ENCODE measurements at regions not wholly inside any gene's neighbourhood (a gene's known extent, or its start where the extent isn't known, plus 50 kb on each side); places are given as distances from the start of the nearest gene placed in this dataset.

DNA sequence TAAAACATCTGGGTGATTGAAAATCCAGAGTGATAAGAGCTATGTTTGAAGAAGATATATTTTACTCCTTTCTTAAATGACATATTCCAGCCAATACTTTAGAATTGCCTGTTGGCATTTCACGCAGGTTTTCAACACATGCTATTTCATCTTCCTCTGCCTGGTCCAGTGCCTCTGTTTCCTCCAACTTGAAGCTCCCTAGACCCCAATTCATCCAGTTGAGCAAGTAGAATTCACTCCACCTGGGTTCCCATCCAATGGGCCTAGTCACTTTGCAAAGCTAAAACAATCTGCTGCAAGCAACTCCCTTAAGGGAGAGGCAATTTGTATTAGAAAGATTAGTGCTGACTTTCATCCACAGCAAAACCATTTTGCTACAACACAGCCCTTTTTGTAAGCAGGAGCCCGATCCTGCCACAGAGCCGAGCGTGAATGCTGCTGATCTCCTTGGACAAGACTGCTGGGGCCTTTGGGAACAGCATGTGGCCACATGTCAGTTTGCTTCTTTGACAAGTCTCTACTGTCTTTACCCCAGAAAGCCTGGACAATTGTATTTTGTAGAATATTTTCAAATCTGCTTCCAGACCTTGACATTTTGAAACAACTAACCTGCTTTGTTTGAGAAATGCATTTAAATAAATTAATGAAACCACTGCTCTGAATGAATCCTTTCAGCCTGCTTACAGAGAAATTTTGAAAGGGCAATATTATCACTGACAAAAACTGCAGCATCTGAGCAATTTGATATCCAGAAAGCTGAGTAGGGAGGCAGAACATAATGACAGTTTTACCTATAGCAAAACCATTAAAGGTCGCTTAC lies 259.1 kb downstream of the TDRD15 start:
- no peak for TF ChIP-seq POLR2A (IDR thresholded peaks at IDR 0.05; ENCODE audit: low read depth, low read length)
- TF ChIP-seq, protein P1, sequence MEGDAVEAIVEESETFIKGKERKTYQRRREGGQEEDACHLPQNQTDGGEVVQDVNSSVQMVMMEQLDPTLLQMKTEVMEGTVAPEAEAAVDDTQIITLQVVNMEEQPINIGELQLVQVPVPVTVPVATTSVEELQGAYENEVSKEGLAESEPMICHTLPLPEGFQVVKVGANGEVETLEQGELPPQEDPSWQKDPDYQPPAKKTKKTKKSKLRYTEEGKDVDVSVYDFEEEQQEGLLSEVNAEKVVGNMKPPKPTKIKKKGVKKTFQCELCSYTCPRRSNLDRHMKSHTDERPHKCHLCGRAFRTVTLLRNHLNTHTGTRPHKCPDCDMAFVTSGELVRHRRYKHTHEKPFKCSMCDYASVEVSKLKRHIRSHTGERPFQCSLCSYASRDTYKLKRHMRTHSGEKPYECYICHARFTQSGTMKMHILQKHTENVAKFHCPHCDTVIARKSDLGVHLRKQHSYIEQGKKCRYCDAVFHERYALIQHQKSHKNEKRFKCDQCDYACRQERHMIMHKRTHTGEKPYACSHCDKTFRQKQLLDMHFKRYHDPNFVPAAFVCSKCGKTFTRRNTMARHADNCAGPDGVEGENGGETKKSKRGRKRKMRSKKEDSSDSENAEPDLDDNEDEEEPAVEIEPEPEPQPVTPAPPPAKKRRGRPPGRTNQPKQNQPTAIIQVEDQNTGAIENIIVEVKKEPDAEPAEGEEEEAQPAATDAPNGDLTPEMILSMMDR (conservative IDR thresholded peaks at IDR 0.05; ENCODE audit: low read depth, low read length): no peak
- TF ChIP-seq, protein P2, sequence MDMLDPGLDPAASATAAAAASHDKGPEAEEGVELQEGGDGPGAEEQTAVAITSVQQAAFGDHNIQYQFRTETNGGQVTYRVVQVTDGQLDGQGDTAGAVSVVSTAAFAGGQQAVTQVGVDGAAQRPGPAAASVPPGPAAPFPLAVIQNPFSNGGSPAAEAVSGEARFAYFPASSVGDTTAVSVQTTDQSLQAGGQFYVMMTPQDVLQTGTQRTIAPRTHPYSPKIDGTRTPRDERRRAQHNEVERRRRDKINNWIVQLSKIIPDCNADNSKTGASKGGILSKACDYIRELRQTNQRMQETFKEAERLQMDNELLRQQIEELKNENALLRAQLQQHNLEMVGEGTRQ (IDR thresholded peaks at IDR 0.05; ENCODE audit: low read depth, low read length): no peak
- TF ChIP-seq RAD21 (IDR thresholded peaks at IDR 0.05; ENCODE audit: low read length): no peak

Measured in IMR-90 (cell line).